HEK293T (cell line): ENCODE measurements at regions not wholly inside any gene's neighbourhood (a gene's known extent, or its start where the extent isn't known, plus 50 kb on each side); places are given as distances from the start of the nearest gene placed in this dataset.

ENCODE experiments used
- ARNT ChIP-seq: fragments of 450-650 bp; IDR thresholded peaks from 2 replicates; pipeline ENCODE4 v1.6.1; 2017; ENCODE audit warnings: mild to moderate bottlenecking
- BHLHE40 ChIP-seq: fragments of 450-650 bp; IDR thresholded peaks from 2 replicates; pipeline ENCODE4 v1.6.1; 2016; ENCODE audit warnings: mild to moderate bottlenecking, moderate library complexity, borderline replicate concordance
- CTBP1 ChIP-seq: fragments of 450-650 bp; IDR thresholded peaks from 2 replicates; pipeline ENCODE4 v1.6.1; 2016; ENCODE audit warnings: borderline replicate concordance
- ELF4 ChIP-seq: fragments of 450-650 bp; IDR thresholded peaks from 2 replicates; pipeline ENCODE4 v1.6.1; 2017; ENCODE audit warnings: antibody characterized with exemption
- FOXA1 ChIP-seq: fragments of 450-650 bp; IDR thresholded peaks from 2 replicates; pipeline ENCODE4 v1.6.1; 2016; ENCODE audit warnings: mild to moderate bottlenecking
- FOXK2 ChIP-seq: fragments of 450-650 bp; IDR thresholded peaks from 2 replicates; pipeline ENCODE4 v1.6.1; 2016; ENCODE audit warnings: mild to moderate bottlenecking
- FOXM1 ChIP-seq: fragments of 450-650 bp; IDR thresholded peaks from 2 replicates; pipeline ENCODE4 v1.6.1; 2017; ENCODE audit warnings: mild to moderate bottlenecking, borderline replicate concordance
- L3MBTL2 ChIP-seq: fragments of 450-650 bp; conservative IDR thresholded peaks from 2 replicates; pipeline ENCODE4 v1.6.1; 2016; ENCODE audit warnings: mild to moderate bottlenecking
- SP1 ChIP-seq: fragments of 450-650 bp; IDR thresholded peaks from 2 replicates; pipeline ENCODE4 v1.6.1; 2017
- SUZ12 ChIP-seq: fragments of 450-650 bp; IDR thresholded peaks from 2 replicates; pipeline ENCODE4 v1.6.1; 2016; ENCODE audit warnings: mild to moderate bottlenecking
- TARDBP ChIP-seq: fragments of 450-650 bp; IDR thresholded peaks from 2 replicates; pipeline ENCODE4 v1.6.1; 2016
- ZNF384 ChIP-seq: fragments of 450-650 bp; IDR thresholded peaks from 2 replicates; pipeline ENCODE4 v1.6.1; 2016
- TF ChIP-seq, protein P1 (sequence below): fragments of 450-650 bp; IDR thresholded peaks from 2 replicates; pipeline ENCODE4 v1.6.1; 2016

- TF ChIP-seq FOXA1 (no peak), ELF4 (no peak), ARNT (no peak), SUZ12 (no peak), FOXK2 (no peak), BHLHE40 (no peak), TARDBP (no peak), CTBP1 (no peak), SP1 (no peak), FOXM1 (no peak), L3MBTL2 (no peak), ZNF384 (no peak)
- TF ChIP-seq, protein P1, sequence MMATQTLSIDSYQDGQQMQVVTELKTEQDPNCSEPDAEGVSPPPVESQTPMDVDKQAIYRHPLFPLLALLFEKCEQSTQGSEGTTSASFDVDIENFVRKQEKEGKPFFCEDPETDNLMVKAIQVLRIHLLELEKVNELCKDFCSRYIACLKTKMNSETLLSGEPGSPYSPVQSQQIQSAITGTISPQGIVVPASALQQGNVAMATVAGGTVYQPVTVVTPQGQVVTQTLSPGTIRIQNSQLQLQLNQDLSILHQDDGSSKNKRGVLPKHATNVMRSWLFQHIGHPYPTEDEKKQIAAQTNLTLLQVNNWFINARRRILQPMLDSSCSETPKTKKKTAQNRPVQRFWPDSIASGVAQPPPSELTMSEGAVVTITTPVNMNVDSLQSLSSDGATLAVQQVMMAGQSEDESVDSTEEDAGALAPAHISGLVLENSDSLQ: no peak
These were observed 298.2 kb downstream of the POU4F1 start for GRCh38 chr13:78305171-78305570.
